ENCODE measurements at regions not wholly inside any gene's neighbourhood (a gene's known extent, or its start where the extent isn't known, plus 50 kb on each side); places are given as distances from the start of the nearest gene placed in this dataset.

DNA sequence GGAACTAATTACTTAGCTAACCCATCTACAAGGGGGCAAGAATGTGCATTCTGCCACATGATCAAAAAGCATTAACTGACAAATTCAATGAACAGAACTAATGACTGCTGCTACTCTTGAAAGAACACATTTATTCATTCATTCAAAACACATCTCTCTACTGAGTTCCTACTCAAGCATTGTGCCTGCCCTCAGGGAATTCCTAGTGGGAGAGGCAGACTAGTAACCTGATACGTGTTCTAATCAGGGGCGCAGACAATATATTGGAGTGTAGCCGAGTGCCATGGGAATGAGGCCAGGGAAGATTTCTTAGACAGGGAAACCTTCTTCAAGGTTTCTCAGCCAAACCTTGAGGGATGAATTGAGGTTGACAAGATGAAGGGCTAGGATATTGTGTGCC, 56.7 kb upstream of the PAPPA start:
- TF ChIP-seq TEAD4 (IDR thresholded peaks at IDR 0.05), result no peak
- TF ChIP-seq RAD21 (IDR thresholded peaks at IDR 0.05; ENCODE audit: low read depth), result no peak
- TF ChIP-seq EGR1 (IDR thresholded peaks at IDR 0.05), result no peak
- TF ChIP-seq NFIC (IDR thresholded peaks at IDR 0.05), result no peak
- TF ChIP-seq USF1 (IDR thresholded peaks at IDR 0.05), result no peak
- TF ChIP-seq MAX (IDR thresholded peaks at IDR 0.05), result no peak
- TF ChIP-seq YY1 (IDR thresholded peaks at IDR 0.05; ENCODE audit: low read depth), result no peak
- TF ChIP-seq, protein P1, sequence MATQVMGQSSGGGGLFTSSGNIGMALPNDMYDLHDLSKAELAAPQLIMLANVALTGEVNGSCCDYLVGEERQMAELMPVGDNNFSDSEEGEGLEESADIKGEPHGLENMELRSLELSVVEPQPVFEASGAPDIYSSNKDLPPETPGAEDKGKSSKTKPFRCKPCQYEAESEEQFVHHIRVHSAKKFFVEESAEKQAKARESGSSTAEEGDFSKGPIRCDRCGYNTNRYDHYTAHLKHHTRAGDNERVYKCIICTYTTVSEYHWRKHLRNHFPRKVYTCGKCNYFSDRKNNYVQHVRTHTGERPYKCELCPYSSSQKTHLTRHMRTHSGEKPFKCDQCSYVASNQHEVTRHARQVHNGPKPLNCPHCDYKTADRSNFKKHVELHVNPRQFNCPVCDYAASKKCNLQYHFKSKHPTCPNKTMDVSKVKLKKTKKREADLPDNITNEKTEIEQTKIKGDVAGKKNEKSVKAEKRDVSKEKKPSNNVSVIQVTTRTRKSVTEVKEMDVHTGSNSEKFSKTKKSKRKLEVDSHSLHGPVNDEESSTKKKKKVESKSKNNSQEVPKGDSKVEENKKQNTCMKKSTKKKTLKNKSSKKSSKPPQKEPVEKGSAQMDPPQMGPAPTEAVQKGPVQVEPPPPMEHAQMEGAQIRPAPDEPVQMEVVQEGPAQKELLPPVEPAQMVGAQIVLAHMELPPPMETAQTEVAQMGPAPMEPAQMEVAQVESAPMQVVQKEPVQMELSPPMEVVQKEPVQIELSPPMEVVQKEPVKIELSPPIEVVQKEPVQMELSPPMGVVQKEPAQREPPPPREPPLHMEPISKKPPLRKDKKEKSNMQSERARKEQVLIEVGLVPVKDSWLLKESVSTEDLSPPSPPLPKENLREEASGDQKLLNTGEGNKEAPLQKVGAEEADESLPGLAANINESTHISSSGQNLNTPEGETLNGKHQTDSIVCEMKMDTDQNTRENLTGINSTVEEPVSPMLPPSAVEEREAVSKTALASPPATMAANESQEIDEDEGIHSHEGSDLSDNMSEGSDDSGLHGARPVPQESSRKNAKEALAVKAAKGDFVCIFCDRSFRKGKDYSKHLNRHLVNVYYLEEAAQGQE (IDR thresholded peaks at IDR 0.05; ENCODE audit: low read depth), result no peak

DNA sequence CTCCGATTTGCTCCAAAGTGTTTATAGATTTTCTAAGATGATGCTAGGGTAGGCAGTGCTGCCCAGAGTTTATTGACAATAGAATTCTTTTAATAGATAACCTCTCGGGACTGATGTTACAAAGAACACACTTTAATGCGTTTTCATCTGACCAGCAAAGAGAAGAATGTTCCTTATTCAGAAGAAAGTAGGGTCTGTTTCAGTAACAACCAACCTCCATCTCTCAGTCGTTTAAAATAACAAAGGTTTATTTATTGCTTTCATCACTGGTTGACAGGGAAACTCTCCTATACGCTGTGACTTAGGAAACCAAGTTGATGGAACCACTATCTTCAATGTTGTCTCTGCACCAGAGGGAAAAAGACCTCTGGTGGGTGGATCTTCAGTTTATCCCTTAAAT, 55.1 kb upstream of the PAPPA start:
- TF ChIP-seq NFIC (IDR thresholded peaks at IDR 0.05) (no peak), CEBPB (IDR thresholded peaks at IDR 0.05) (no peak), EGR1 (IDR thresholded peaks at IDR 0.05) (no peak)

- TF ChIP-seq EGR1 (IDR thresholded peaks at IDR 0.05) (no peak), CREB1 (IDR thresholded peaks at IDR 0.05; ENCODE audit: low read depth) (no peak), NFIC (IDR thresholded peaks at IDR 0.05) (no peak), ZBTB7A (IDR thresholded peaks at IDR 0.05; ENCODE audit: low read depth) (no peak)
These were observed 53.8 kb upstream of the PAPPA start for GRCh38 chr9:116099821-116100220.

DNA sequence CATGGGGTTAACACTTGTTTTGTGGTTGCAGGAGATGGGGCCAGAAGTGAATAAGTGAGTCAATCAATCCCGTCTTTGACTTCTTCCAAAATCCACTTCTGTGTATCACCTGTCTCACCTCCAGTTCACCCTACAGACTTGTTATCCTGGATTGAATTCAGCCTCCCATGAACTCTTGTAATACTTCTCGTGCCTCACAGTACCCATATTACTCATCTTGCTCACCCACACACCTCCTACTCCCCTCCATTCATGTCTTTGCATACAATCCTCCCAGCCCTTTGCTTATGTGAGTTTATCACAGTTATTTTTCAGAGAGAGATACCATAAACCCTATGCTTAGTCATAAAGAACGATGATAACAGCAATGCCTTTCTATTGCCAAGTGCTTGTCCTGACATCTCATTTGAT, 52.9 kb upstream of the PAPPA start:
- TF ChIP-seq EGR1 (IDR thresholded peaks at IDR 0.05) (no peak), YY1 (IDR thresholded peaks at IDR 0.05; ENCODE audit: low read depth) (no peak), RAD21 (IDR thresholded peaks at IDR 0.05; ENCODE audit: low read depth) (no peak), TEAD4 (IDR thresholded peaks at IDR 0.05) (no peak), TCF12 (IDR thresholded peaks at IDR 0.05; ENCODE audit: low read depth) (no peak), MAX (IDR thresholded peaks at IDR 0.05) (no peak), TAF1 (IDR thresholded peaks at IDR 0.05; ENCODE audit: low read depth) (no peak), CREB1 (IDR thresholded peaks at IDR 0.05; ENCODE audit: low read depth) (no peak), FOXM1 (IDR thresholded peaks at IDR 0.05; ENCODE audit: borderline replicate concordance, low read depth) (no peak), USF1 (IDR thresholded peaks at IDR 0.05) (no peak), NFIC (IDR thresholded peaks at IDR 0.05) (no peak), ZBTB7A (IDR thresholded peaks at IDR 0.05; ENCODE audit: low read depth) (no peak), CEBPB (IDR thresholded peaks at IDR 0.05) (no peak), EP300 (IDR thresholded peaks at IDR 0.05; ENCODE audit: borderline replicate concordance) (no peak)
- TF ChIP-seq, protein P1 (IDR thresholded peaks at IDR 0.05; ENCODE audit: low read depth), result no peak

DNA sequence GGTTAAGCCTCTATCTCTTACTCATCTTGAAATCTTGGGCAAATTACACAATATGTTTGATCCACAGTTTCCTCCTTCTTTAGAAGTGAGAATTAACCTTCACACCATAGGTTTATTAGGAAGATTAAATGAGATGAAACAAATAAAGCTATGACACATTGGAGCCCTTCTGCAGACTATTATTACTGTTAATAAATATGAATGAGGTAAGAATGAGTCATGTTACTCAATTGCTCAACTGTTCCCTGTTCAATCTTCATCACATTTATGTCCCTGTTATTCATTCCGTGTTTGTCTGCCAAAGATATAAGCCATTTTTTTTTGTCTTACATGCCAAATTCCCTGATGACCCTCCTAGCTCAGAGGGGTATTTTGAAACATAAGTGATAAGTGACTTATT, 52.1 kb upstream of the PAPPA start:
- TF ChIP-seq EGR1 (IDR thresholded peaks at IDR 0.05) (no peak), EP300 (IDR thresholded peaks at IDR 0.05; ENCODE audit: borderline replicate concordance) (no peak), CEBPB (IDR thresholded peaks at IDR 0.05) (no peak), USF1 (IDR thresholded peaks at IDR 0.05) (no peak), FOXM1 (IDR thresholded peaks at IDR 0.05; ENCODE audit: borderline replicate concordance, low read depth) (no peak), RAD21 (IDR thresholded peaks at IDR 0.05; ENCODE audit: low read depth) (no peak), ZBTB7A (IDR thresholded peaks at IDR 0.05; ENCODE audit: low read depth) (no peak), CREB1 (IDR thresholded peaks at IDR 0.05; ENCODE audit: low read depth) (no peak), TEAD4 (IDR thresholded peaks at IDR 0.05) (no peak), MAX (IDR thresholded peaks at IDR 0.05) (no peak), NFIC (IDR thresholded peaks at IDR 0.05) (no peak), TCF12 (IDR thresholded peaks at IDR 0.05; ENCODE audit: low read depth) (no peak), YY1 (IDR thresholded peaks at IDR 0.05; ENCODE audit: low read depth) (no peak), TAF1 (IDR thresholded peaks at IDR 0.05; ENCODE audit: low read depth) (no peak)
- TF ChIP-seq, protein P1 (IDR thresholded peaks at IDR 0.05; ENCODE audit: low read depth), result no peak
